ENCODE measurements at regions not wholly inside any gene's neighbourhood (a gene's known extent, or its start where the extent isn't known, plus 50 kb on each side); places are given as distances from the start of the nearest gene placed in this dataset.

DNA sequence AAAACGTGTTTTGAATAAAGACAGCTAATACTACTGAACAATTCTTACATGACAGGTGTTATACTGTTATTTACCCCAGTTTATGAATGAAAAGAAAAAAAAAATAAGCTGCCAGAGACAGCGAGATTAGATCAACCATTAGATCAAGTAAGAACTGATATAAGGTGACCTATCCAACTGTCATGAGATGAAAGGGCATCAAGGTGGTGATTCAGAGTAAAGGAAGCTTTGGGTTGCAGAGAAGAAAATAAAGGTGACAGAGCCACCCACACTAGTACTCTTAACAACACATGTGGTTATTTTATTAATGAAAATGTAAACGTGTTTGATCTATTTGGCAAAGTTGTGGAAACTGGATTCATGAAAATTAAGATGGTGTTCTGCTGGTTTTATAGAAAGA, 435.2 kb downstream of the GABRG2 start:
- Histone ChIP-seq H3K4me1 (no peaks in the 10 kb centered on the region), H3K4me3 (no peak overlapping the region), H3K9me3 (no peaks in the 10 kb centered on the region), H3K4me2 (no peak overlapping the region), H3K27ac (no peak overlapping the region)
- no peak for ATAC-seq
- ChIA-PET POLR2A (no interaction called here), CTCF (no interaction called here)
- DNase-seq (ENCODE audit: low read depth in 1 of 2, low spot score in 1 of 2): no peak
- TF ChIP-seq KDM1A (IDR thresholded peaks at IDR 0.05; ENCODE audit: low read depth): no peak
- no peak for TF ChIP-seq CHD2 (IDR thresholded peaks at IDR 0.05; ENCODE audit: low read length, partially characterized antibody)
- no peak for TF ChIP-seq MYC (IDR thresholded peaks at IDR 0.05; ENCODE audit: borderline replicate concordance, low read length)
- no peak for TF ChIP-seq NR3C1 (IDR thresholded peaks at IDR 0.05)
- no peak for TF ChIP-seq CBX2 (IDR thresholded peaks at IDR 0.05; ENCODE audit: borderline replicate concordance, low read depth)
- TF ChIP-seq CHD4 (IDR thresholded peaks at IDR 0.05; ENCODE audit: borderline replicate concordance): no peak
- no peak for TF ChIP-seq FOSB (CRISPR knock-in tag; IDR thresholded peaks at IDR 0.05)
- TF ChIP-seq, protein P1, sequence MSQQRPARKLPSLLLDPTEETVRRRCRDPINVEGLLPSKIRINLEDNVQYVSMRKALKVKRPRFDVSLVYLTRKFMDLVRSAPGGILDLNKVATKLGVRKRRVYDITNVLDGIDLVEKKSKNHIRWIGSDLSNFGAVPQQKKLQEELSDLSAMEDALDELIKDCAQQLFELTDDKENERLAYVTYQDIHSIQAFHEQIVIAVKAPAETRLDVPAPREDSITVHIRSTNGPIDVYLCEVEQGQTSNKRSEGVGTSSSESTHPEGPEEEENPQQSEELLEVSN (IDR thresholded peaks at IDR 0.05; ENCODE audit: borderline replicate concordance, low read depth): no peak
- no peak for TF ChIP-seq ZC3H11A (IDR thresholded peaks at IDR 0.05)
- TF ChIP-seq MAZ (IDR thresholded peaks at IDR 0.05; ENCODE audit: borderline replicate concordance, low read depth, low read length): no peak
- TF ChIP-seq NFE2L2 (conservative IDR thresholded peaks at IDR 0.05; ENCODE audit: low read length): no peak
- TF ChIP-seq RAD21 (conservative IDR thresholded peaks at IDR 0.05 in 1 of 2, IDR thresholded peaks at IDR 0.05 in 1 of 2): no peak
- TF ChIP-seq FOSL2 (IDR thresholded peaks at IDR 0.05): no peak
- TF ChIP-seq FOSL2 (CRISPR knock-in tag; IDR thresholded peaks at IDR 0.05): no peak
- TF ChIP-seq, protein P2, sequence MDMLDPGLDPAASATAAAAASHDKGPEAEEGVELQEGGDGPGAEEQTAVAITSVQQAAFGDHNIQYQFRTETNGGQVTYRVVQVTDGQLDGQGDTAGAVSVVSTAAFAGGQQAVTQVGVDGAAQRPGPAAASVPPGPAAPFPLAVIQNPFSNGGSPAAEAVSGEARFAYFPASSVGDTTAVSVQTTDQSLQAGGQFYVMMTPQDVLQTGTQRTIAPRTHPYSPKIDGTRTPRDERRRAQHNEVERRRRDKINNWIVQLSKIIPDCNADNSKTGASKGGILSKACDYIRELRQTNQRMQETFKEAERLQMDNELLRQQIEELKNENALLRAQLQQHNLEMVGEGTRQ (IDR thresholded peaks at IDR 0.05): no peak
- TF ChIP-seq BCL3 (IDR thresholded peaks at IDR 0.05): no peak
- no peak for TF ChIP-seq BHLHE40 (IDR thresholded peaks at IDR 0.05; ENCODE audit: low read depth, low read length)
- no peak for TF ChIP-seq ESRRA (IDR thresholded peaks at IDR 0.05; ENCODE audit: borderline replicate concordance, low read length)
- TF ChIP-seq JUNB (IDR thresholded peaks at IDR 0.05): no peak
- no peak for TF ChIP-seq RCOR1 (IDR thresholded peaks at IDR 0.05; ENCODE audit: low read depth, low read length)
- WGBS (ENCODE audit: missing lambda C conversion rate): 2% methylated on average over 3 of the region's 3 CpGs
- FAIRE-seq: no peak

DNA sequence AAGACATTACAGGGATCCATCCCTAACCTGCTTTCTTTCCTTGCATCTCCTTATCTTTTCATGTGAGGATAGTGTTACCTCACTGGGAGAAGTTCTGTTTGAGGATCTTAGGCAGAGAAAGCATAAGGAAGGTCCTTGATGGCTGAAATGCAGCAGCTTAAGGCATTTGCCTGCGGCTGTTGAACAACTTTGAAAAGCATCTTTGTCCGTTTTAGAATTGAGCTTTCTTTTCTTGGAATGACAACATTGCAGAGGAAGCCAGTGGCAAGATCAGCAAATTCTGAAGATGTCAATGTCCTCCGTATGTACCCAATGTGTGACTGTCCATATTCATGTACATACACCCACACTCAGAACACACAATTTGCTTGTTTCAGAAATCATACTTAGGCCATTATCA, 436.2 kb downstream of the GABRG2 start:
- no peak for ATAC-seq
- no peak overlapping the region for H3K4me2 ChIP-seq
- WGBS (ENCODE audit: missing lambda C conversion rate): 4% methylated on average over 3 of the region's 3 CpGs
- TF ChIP-seq HOXA7 (CRISPR knock-in tag; IDR thresholded peaks at IDR 0.05): no peak
- no peak for TF ChIP-seq MAFK (IDR thresholded peaks at IDR 0.05; ENCODE audit: partially characterized antibody)
- TF ChIP-seq ZC3H11A (IDR thresholded peaks at IDR 0.05): no peak
- TF ChIP-seq CHD2 (IDR thresholded peaks at IDR 0.05; ENCODE audit: low read length, partially characterized antibody): no peak
- no peak for TF ChIP-seq ZSCAN20 (CRISPR knock-in tag; IDR thresholded peaks at IDR 0.05)
- TF ChIP-seq HDAC2 (IDR thresholded peaks at IDR 0.05): no peak
- TF ChIP-seq, protein P2 (IDR thresholded peaks at IDR 0.05): no peak
- TF ChIP-seq, protein P3, sequence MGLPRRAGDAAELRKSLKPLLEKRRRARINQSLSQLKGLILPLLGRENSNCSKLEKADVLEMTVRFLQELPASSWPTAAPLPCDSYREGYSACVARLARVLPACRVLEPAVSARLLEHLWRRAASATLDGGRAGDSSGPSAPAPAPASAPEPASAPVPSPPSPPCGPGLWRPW (IDR thresholded peaks at IDR 0.05): no peak
- FAIRE-seq: no peak
- ChIA-PET POLR2A (no interaction called here), CTCF (no interaction called here)
- H3K4me3 ChIP-seq: no peak overlapping the region
- no peak for DNase-seq (ENCODE audit: low read depth in 1 of 2, low spot score in 1 of 2)
- no peak overlapping the region for H3K27ac ChIP-seq
- no peaks in the 10 kb centered on the region for H3K9me3 ChIP-seq
- H3K4me1 ChIP-seq: no peaks in the 10 kb centered on the region
